ENCODE measurements at regions not wholly inside any gene's neighbourhood (a gene's known extent, or its start where the extent isn't known, plus 50 kb on each side); places are given as distances from the start of the nearest gene placed in this dataset.

GRCh38 chr2:118738106-118738505 is 109.3 kb downstream of the EN1 start:
- DNase-seq, result no peak

GRCh38 chr2:118737684-118738083 is 109.8 kb downstream of the EN1 start:
- DNase-seq, result no peak

- no peak for DNase-seq
Measured at GRCh38 chr2:118732432-118732831, 115.0 kb downstream of the EN1 start.

GRCh38 chr2:118731413-118731812 is 116.0 kb downstream of the EN1 start:
- DNase-seq, result no peak

GRCh38 chr2:118730405-118730804 is 117.0 kb downstream of the EN1 start:
- DNase-seq, result no peak

- no peak for DNase-seq
Measured at GRCh38 chr2:118729760-118730159, 117.7 kb downstream of the EN1 start.

- no peak for DNase-seq
Measured at GRCh38 chr2:118728984-118729383, 118.5 kb downstream of the EN1 start.

GRCh38 chr2:118726821-118727220 is 120.6 kb downstream of the EN1 start:
- no peak for DNase-seq

- no peak for DNase-seq
Measured at GRCh38 chr2:118723394-118723793, 124.1 kb downstream of the EN1 start.

GRCh38 chr2:118722976-118723375 is 124.5 kb downstream of the EN1 start:
- DNase-seq, result no peak

- DNase-seq, result no peak
Measured at GRCh38 chr2:118721817-118722551, 125.5 kb downstream of the EN1 start.

- no peak for DNase-seq
Measured at GRCh38 chr2:118720866-118721265, 126.6 kb downstream of the EN1 start.

GRCh38 chr2:118718921-118719320 is 128.5 kb downstream of the EN1 start:
- DNase-seq, result no peak

- no peak for DNase-seq
Measured at GRCh38 chr2:118716102-118716501, 131.3 kb downstream of the EN1 start.

GRCh38 chr2:118714118-118714517 is 133.3 kb downstream of the EN1 start:
- DNase-seq, result no peak

- DNase-seq, result no peak
Measured at GRCh38 chr2:118711603-118712002, 135.8 kb downstream of the EN1 start.

- no peak for DNase-seq
Measured at GRCh38 chr2:118710481-118710880, 137.0 kb downstream of the EN1 start.

GRCh38 chr2:118709786-118710185 is 137.7 kb downstream of the EN1 start:
- no peak for DNase-seq

GRCh38 chr2:118706844-118707243 is 140.6 kb downstream of the EN1 start:
- no peak for DNase-seq

GRCh38 chr2:118706371-118706770 is 141.1 kb downstream of the EN1 start:
- DNase-seq, result no peak

GRCh38 chr2:118705032-118705431 is 142.4 kb downstream of the EN1 start:
- DNase-seq, result no peak

GRCh38 chr2:118699447-118700175 is 147.8 kb downstream of the EN1 start:
- no peak for DNase-seq

GRCh38 chr2:118698564-118698963 is 148.9 kb downstream of the EN1 start:
- DNase-seq, result no peak

GRCh38 chr2:118697781-118698180 is 149.7 kb downstream of the EN1 start:
- no peak for DNase-seq

All from COR-L47 (cell line).